SK-N-SH treated with all-trans-retinoic acid at 6 μM for 48 hours (cell line): ENCODE measurements at regions not wholly inside any gene's neighbourhood (a gene's known extent, or its start where the extent isn't known, plus 50 kb on each side); places are given as distances from the start of the nearest gene placed in this dataset.

Experiments used
- ATAC-seq: fragments of 200-7000 bp; cut with Tn5 transposase; 3 replicates; pipeline ENCODE4 v1.9.1; 2020; ENCODE audit warnings: mild to moderate bottlenecking, moderate library complexity
- ARNTL ChIP-seq: fragments of 450-650 bp; formaldehyde crosslinking; IDR thresholded peaks from 2 replicates; pipeline ENCODE4 v1.5.0; 2020; ENCODE audit warnings: low read depth, mild to moderate bottlenecking, moderate library complexity, borderline replicate concordance
- CSDC2 ChIP-seq: fragments of 250-450 bp; sonication (Bioruptor Pico); IDR thresholded peaks from 2 replicates; pipeline ENCODE4 v1.5.0; 2020; ENCODE audit warnings: mild to moderate bottlenecking, moderate library complexity
- GLIS3 ChIP-seq: fragments of 250-450 bp; sonication (Bioruptor Pico); IDR thresholded peaks from 2 replicates; pipeline ENCODE4 v1.5.0; 2020; ENCODE audit warnings: mild to moderate bottlenecking, moderate library complexity
- OSR1 ChIP-seq: fragments of 250-450 bp; sonication (Bioruptor Pico); IDR thresholded peaks from 2 replicates; pipeline ENCODE4 v1.8.0; 2022; ENCODE audit warnings: moderate library complexity, mild to moderate bottlenecking, inconsistent platforms
- PPARA ChIP-seq: fragments of 250-450 bp; sonication (Bioruptor Pico); IDR thresholded peaks from 2 replicates; pipeline ENCODE4 v1.5.0; 2020; ENCODE audit warnings: mild to moderate bottlenecking, borderline replicate concordance
- SNAI2 ChIP-seq: fragments of 250-450 bp; sonication (Bioruptor Pico); IDR thresholded peaks from 2 replicates; pipeline ENCODE4 v1.5.0; 2020; ENCODE audit warnings: mild to moderate bottlenecking, moderate library complexity
- TCF4 ChIP-seq: fragments of 250-450 bp; sonication (Bioruptor Pico); IDR thresholded peaks from 2 replicates; pipeline ENCODE4 v1.8.0; 2021; ENCODE audit warnings: mild to moderate bottlenecking, moderate library complexity, borderline replicate concordance
- TOX ChIP-seq: fragments of 250-450 bp; sonication (Bioruptor Pico); IDR thresholded peaks from 2 replicates; pipeline ENCODE4 v1.8.0; 2021; ENCODE audit warnings: mild to moderate bottlenecking, moderate library complexity, borderline replicate concordance
- TSHZ2 ChIP-seq: fragments of 250-450 bp; sonication (Bioruptor Pico); IDR thresholded peaks from 2 replicates; pipeline ENCODE4 v1.5.0; 2020; ENCODE audit warnings: mild to moderate bottlenecking, moderate library complexity
- ZFP3 ChIP-seq: fragments of 250-450 bp; sonication (Bioruptor Pico); IDR thresholded peaks from 2 replicates; pipeline ENCODE4 v1.5.0; 2020; ENCODE audit warnings: mild to moderate bottlenecking, moderate library complexity
- ZFP30 ChIP-seq: fragments of 450-650 bp; formaldehyde crosslinking; IDR thresholded peaks from 2 replicates; pipeline ENCODE4 v1.5.0; 2022; ENCODE audit warnings: mild to moderate bottlenecking, moderate library complexity
- ZNF70 ChIP-seq: fragments of 450-650 bp; formaldehyde crosslinking; IDR thresholded peaks from 2 replicates; pipeline ENCODE4 v1.5.0; 2020; ENCODE audit warnings: mild to moderate bottlenecking, moderate library complexity
- ZNF8 ChIP-seq: fragments of 450-650 bp; formaldehyde crosslinking; IDR thresholded peaks from 2 replicates; pipeline ENCODE4 v1.5.0; 2020; ENCODE audit warnings: mild to moderate bottlenecking, moderate library complexity
- TF ChIP-seq, protein P1 (sequence below): fragments of 250-450 bp; sonication (Bioruptor Pico); IDR thresholded peaks from 2 replicates; pipeline ENCODE4 v1.5.1; 2021; ENCODE audit warnings: mild to moderate bottlenecking, moderate library complexity
- TF ChIP-seq, protein P2 (sequence below): fragments of 250-450 bp; sonication (Bioruptor Pico); IDR thresholded peaks from 2 replicates; pipeline ENCODE4 v1.8.0; 2021; ENCODE audit warnings: low read depth, mild to moderate bottlenecking, moderate library complexity, borderline replicate concordance
- TF ChIP-seq, protein P3 (sequence below): fragments of 250-450 bp; sonication (Bioruptor Pico); IDR thresholded peaks from 2 replicates; pipeline ENCODE4 v1.8.0; 2020; ENCODE audit warnings: mild to moderate bottlenecking, moderate library complexity, borderline replicate concordance

GRCh38 chr10:42999385-43000020 lies 77.4 kb upstream of the RET start (continued):
- TF ChIP-seq, protein P1, sequence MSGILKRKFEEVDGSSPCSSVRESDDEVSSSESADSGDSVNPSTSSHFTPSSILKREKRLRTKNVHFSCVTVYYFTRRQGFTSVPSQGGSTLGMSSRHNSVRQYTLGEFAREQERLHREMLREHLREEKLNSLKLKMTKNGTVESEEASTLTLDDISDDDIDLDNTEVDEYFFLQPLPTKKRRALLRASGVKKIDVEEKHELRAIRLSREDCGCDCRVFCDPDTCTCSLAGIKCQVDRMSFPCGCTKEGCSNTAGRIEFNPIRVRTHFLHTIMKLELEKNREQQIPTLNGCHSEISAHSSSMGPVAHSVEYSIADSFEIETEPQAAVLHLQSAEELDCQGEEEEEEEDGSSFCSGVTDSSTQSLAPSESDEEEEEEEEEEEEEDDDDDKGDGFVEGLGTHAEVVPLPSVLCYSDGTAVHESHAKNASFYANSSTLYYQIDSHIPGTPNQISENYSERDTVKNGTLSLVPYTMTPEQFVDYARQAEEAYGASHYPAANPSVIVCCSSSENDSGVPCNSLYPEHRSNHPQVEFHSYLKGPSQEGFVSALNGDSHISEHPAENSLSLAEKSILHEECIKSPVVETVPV (CRISPR knock-in tag), result no peak
- TF ChIP-seq SNAI2 (no peak), ARNTL (CRISPR knock-in tag) (no peak), TCF4 (CRISPR knock-in tag) (no peak), ZNF70 (CRISPR knock-in tag) (no peak)
- TF ChIP-seq, protein P2, sequence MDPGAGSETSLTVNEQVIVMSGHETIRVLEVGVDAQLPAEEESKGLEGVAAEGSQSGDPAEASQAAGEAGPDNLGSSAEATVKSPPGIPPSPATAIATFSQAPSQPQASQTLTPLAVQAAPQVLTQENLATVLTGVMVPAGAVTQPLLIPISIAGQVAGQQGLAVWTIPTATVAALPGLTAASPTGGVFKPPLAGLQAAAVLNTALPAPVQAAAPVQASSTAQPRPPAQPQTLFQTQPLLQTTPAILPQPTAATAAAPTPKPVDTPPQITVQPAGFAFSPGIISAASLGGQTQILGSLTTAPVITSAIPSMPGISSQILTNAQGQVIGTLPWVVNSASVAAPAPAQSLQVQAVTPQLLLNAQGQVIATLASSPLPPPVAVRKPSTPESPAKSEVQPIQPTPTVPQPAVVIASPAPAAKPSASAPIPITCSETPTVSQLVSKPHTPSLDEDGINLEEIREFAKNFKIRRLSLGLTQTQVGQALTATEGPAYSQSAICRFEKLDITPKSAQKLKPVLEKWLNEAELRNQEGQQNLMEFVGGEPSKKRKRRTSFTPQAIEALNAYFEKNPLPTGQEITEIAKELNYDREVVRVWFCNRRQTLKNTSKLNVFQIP (CRISPR knock-in tag), result no peak
- TF ChIP-seq, all 23 proteins: peak for 0

DNA sequence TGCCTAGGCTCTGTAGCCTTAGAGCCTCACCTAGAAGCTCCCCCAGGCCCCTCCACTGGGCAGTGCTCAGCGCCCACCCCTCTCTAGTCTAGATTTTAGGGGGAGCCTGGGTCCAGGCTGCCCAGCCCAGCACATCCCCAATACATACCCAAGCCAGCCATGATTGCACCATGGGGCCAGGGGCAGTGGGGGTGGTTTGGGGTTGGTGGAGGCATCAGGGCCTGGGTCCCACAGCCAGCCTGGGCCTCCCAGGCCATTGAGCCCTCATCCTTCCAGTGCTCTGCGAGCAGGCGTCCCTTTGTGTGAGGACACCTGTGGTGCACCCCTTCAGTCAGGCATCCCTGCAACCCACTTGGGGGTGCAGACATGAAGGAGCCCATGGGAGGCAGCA lies 76.9 kb upstream of the RET start:
- no peak for ATAC-seq
- TF ChIP-seq, protein P2 (CRISPR knock-in tag), result no peak
- TF ChIP-seq PPARA (CRISPR knock-in tag) (no peak), ZNF70 (CRISPR knock-in tag) (no peak), ZFP30 (no peak), ZFP3 (no peak), SNAI2 (no peak)

GRCh38 chr10:43000651-43001426 lies 76.0 kb upstream of the RET start:
- TF ChIP-seq, protein P1 (CRISPR knock-in tag), result no peak
- TF ChIP-seq PPARA (CRISPR knock-in tag) (no peak), ZFP30 (no peak), SNAI2 (no peak), OSR1 (no peak), TOX (CRISPR knock-in tag) (no peak), GLIS3 (CRISPR knock-in tag) (no peak), TSHZ2 (CRISPR knock-in tag) (no peak), TCF4 (CRISPR knock-in tag) (no peak), ZNF8 (CRISPR knock-in tag) (no peak), CSDC2 (CRISPR knock-in tag) (no peak)
- TF ChIP-seq, protein P3, sequence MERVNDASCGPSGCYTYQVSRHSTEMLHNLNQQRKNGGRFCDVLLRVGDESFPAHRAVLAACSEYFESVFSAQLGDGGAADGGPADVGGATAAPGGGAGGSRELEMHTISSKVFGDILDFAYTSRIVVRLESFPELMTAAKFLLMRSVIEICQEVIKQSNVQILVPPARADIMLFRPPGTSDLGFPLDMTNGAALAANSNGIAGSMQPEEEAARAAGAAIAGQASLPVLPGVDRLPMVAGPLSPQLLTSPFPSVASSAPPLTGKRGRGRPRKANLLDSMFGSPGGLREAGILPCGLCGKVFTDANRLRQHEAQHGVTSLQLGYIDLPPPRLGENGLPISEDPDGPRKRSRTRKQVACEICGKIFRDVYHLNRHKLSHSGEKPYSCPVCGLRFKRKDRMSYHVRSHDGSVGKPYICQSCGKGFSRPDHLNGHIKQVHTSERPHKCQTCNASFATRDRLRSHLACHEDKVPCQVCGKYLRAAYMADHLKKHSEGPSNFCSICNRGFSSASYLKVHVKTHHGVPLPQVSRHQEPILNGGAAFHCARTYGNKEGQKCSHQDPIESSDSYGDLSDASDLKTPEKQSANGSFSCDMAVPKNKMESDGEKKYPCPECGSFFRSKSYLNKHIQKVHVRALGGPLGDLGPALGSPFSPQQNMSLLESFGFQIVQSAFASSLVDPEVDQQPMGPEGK, result no peak
- ATAC-seq, result no peak
